NCI-H2227 treated with DMSO at 0.1 percent for 48 hours (cell line): ENCODE measurements at regions not wholly inside any gene's neighbourhood (a gene's known extent, or its start where the extent isn't known, plus 50 kb on each side); places are given as distances from the start of the nearest gene placed in this dataset.
"Not testable (repeated sequence)": the region's sequence is repeated elsewhere in the genome, so short reads cannot be mapped to it uniquely, and the experiment has no call there.

Source experiments
- DNase-seq: peaks from one replicate; lab custom pipeline; 2025; lab: John Stamatoyannopoulos, UW

DNA sequence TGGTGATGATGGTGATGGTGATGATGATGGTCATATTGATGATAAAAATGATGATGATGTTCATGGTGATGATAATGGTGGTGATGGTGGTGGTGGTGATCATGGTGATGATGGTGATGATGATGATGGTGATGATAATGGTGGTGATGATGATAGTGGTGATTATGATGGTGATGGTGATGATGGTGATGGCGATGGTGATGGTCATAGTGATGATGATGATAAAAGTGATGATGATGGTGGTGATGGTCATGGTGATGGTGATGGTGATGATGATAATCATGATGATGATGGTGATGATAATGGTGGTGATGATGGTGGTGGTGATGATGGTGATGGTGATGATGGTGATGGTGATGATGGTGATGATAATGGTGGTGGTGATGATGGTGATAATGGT is 478.7 kb downstream of the TYW1 start:
- no peak for DNase-seq

GRCh38 chr7:67478066-67478465 is 481.4 kb downstream of the TYW1 start:
- no peak for DNase-seq

GRCh38 chr7:67484244-67484751 is 487.7 kb downstream of the TYW1 start:
- peak; percentile 71 for DNase-seq

GRCh38 chr7:67486401-67486800 is 489.8 kb downstream of the TYW1 start:
- DNase-seq: no peak

- DNase-seq: no peak
Observed at GRCh38 chr7:67487316-67487715, 490.7 kb downstream of the TYW1 start.

DNA sequence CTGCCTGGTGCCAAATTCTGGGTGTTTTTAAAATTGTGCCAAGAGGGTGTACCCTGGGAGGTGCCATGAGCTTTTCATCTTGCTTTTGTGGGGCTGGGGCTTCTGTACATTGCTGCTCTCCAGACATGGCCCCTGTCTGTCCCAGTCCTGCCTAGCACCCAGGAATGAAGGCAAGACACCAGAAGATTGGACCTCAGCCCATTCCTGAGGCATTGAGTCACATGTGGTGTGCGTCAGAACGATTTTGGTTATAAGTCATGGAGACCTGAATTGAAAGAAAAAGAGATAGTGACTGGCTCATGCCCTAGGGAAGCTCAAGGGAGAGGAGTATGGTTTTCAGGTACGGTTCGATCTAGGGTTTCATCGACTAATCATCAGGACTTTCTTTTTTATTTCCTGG is 493.2 kb downstream of the TYW1 start:
- no peak for DNase-seq

DNA sequence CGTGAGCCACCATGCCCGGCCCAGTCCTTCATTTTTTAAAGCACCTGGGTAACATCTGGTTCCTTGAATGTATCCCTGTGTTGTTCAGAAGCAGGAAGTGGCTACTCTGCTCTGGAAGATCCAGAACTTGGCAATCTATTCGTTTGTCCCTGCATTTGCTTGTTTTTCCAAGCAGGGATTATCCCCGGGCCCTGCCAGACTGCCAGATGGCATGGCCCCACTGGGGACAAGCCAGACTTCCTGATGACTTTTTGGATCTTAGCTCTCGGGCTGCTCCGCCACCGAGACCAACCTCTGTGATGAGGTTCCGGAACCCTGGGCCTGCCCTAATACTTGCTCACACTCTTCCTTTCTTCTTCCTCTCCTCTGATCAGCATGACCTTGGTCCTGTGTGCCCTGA is 496.7 kb downstream of the TYW1 start:
- DNase-seq: no peak

DNA sequence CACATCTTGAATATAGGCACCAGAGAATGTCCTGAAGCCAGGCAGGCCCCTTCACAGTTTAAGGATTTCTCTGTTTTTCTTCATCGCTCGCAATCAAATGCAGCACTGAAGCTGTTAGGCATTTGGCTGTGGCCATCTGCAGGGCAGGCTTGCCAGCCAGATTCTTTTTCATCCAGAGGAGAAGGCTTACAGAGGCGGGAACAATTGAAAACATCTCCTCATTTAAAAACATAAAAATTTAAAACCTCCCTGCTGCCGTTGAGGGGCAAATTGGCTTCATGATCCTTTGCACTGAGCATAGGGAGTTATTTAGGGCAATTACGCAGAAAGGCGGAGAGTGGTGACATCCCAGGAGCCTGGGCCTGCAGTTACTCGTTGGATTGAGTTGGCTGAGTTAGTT is 500.0 kb downstream of the TYW1 start:
- DNase-seq: no peak

GRCh38 chr7:67497914-67498313 is 501.3 kb downstream of the TYW1 start:
- not testable (repeated sequence) for DNase-seq

GRCh38 chr7:67502929-67503328 is 506.3 kb downstream of the TYW1 start:
- no peak for DNase-seq

DNA sequence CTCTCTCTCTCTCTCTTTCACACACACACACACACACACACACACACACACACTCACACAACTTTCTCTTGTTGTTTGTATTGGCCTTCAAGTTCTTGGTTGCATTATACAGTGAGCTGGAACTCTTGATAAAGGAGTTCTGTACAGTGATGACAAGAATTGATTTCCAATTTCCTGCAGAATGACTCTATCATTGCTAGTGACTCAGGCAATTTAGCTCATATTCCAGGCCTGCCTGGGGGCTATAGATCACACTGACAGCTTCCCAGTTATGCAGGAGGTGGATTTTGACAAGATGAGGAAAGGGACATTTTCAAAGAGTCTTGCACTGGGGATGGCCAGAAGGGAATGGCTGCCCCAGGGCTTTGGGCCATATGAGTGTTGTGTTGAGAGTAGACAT is 508.8 kb downstream of the TYW1 start:
- no peak for DNase-seq

GRCh38 chr7:67512481-67512880 is 515.8 kb downstream of the TYW1 start:
- no peak for DNase-seq

DNA sequence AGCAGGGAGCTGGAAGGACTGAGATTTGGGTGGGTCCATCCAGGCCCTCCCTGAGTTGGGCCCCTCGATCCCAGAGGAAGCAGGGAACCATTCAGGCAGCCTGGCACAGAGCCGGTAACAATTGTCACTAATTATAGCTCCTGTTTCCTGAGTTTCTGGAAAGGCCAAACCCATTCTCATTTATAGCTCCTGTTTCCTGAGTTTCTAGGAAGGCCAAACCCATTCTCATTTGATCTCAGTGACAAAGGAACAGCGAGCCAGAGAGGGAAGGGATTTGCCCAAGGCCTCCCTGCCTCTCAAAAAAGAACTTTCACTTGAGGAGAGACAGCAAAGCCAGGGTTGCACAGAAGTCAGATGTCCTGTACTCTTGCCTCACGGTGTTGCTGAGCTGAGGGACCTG is 521.9 kb downstream of the TYW1 start:
- DNase-seq: no peak

DNA sequence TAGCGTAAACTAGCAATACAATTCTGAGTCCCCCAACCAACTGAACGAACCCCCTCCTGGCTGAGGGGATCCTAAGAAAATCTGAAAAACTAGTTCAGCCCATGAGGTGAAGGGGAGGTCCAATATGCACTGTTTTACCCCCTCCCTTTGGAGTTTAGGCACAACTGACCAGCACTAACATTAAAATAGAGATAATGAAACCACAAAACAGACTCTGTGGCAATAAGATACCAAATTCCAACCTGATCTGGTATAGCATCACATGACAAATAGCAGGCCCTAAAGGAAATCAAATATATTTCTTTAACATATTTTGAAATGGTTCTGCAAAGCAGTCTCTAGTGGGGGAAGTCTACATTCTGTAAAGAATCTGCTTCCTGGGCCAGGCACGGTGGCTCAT is 522.5 kb downstream of the TYW1 start:
- no peak for DNase-seq

DNA sequence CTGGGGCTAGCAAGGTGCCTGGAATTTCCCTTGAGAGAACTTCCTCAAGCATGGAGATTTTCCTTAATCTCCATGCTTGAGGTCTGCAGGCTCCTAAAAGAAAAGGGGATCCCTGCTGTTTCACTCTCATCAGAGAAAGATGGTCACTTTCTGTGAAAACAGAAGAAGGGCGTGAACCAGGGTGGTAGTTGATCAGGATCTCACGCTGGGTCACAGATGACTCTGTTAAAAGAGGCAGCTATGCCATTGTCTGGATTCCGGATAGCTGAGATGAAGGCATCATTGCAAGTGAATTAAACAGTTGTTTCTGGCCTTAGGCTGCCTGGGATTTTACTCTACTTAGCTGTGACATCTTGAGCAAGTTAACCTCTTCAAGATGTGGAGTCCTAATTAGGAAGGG is 525.9 kb downstream of the TYW1 start:
- no peak for DNase-seq

- DNase-seq: no peak
Observed at GRCh38 chr7:67523713-67524112, 527.1 kb downstream of the TYW1 start.

DNA sequence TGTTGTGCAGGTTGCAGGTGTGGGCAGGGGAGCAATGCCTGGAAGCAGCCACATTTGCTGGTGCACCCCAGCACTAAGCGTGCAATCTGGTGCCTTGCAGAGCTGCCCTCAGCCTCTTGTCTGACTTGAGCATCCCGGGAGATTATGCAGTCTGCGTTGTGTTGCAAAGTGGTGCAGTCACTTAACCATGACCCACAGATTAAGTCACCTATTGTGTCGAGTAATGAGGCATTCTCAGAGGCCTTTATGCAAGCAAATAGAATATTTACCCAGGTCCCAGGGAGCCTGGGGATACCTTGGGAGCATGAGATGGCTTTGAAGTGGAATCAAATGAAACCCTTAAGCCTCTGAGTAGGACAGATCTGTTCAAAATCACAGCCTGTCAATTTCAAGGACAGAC is 529.0 kb downstream of the TYW1 start:
- DNase-seq: no peak

DNA sequence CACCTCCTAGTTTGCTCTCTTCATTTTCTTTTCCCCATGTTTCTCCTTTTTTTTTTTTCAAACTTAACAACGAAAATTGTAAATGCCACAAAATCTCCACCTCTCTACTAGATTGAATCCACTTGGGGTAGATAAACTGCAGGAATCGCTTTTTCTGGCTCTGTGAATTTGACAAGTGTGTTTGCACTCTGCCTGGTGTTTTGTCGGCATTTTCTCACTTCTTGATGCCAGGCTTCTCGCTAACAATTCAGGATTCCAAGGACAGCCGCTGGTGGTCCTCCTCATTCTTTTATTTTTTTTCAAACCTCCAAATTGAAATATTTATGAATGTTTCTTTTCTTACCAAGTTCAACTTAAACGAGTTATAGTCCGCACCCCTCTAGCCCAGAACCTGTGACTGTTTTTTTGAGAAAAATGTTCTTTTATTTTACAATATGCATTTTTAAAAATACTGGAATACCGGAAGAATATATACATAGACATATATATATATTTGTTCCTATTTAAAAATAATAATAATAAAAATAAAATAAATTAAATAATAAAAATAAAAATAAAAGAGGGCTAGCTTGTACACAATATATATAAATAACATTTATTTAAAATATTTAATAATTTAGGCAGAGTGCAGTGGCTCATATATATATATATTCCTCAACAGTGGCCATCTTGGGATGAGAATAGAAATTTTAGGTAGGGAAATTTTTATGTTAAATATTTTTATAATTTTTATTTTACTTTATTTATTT is 538.8 kb downstream of the TYW1 start:
- no peak for DNase-seq

- DNase-seq: no peak
Observed at GRCh38 chr7:67542916-67543315, 546.3 kb downstream of the TYW1 start.

GRCh38 chr7:67547183-67547907 is 550.7 kb downstream of the TYW1 start:
- no peak for DNase-seq

- no peak for DNase-seq
Observed at GRCh38 chr7:67549126-67549525, 552.5 kb downstream of the TYW1 start.

GRCh38 chr7:67550801-67551436 is 554.3 kb downstream of the TYW1 start:
- DNase-seq: no peak

DNA sequence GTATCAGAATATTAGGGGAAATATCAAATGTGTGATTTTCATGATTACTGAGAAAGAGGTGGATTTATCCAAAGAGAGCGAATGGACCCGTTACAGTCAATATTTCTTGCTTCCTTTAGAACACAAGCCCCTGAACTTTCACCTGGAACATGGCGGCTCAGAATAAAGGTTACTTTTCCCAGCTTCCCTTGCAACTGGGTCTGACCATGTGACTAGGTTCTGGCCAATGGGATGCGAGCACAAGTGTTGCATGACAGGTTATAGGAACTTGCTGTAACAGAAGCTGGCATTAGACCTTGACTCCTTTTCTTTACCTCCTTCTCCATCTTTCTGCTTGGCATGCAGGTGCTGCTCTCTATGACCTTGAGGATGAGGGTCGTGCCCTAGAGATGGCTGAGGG is 556.1 kb downstream of the TYW1 start:
- no peak for DNase-seq
